ENCODE measurements at regions not wholly inside any gene's neighbourhood (a gene's known extent, or its start where the extent isn't known, plus 50 kb on each side); places are given as distances from the start of the nearest gene placed in this dataset.

GRCh38 chr2:120904830-120905234 lies 169.2 kb downstream of the GLI2 start:
- TF ChIP-seq POLR2A (IDR thresholded peaks at IDR 0.05) (no peak), CTCF (IDR thresholded peaks at IDR 0.05) (no peak)
